WTC11 (cell line): ENCODE measurements at regions not wholly inside any gene's neighbourhood (a gene's known extent, or its start where the extent isn't known, plus 50 kb on each side); places are given as distances from the start of the nearest gene placed in this dataset.

Experiments
- ATAC-seq: fragments of 200-7000 bp; cut with Tn5 transposase; 2 replicates; pipeline ENCODE4 v1.10.0; 2021; ENCODE audit warnings: mild to moderate bottlenecking, moderate library complexity
- CTCF ChIA-PET: fragments of 300-600 bp; sonication (Branson Sonifier 250); formaldehyde crosslinking; loops from one replicate; lab custom pipeline; 2021; ENCODE audit warnings: antibody characterized with exemption; lab: Charles Lee
- POLR2A ChIA-PET: fragments of 350-600 bp; sonication (Branson Sonifier 250); formaldehyde crosslinking; loops from one replicate; lab custom pipeline; 2021; ENCODE audit warnings: antibody characterized with exemption; lab: Charles Lee
- DNase-seq: peaks from one replicate; pipeline ENCODE4 v3.0.0; 2021; ENCODE audit warnings: low spot score
- H3K27ac Mint-ChIP-seq: 2 replicates; pipeline ENCODE4 v1.8.0; 2021; ENCODE audit warnings: mixed read lengths
- H3K27me3 Mint-ChIP-seq: 2 replicates; pipeline ENCODE4 v1.8.0; 2021; ENCODE audit warnings: low read depth, mild to moderate bottlenecking, moderate library complexity, mixed read lengths
- H3K36me3 Mint-ChIP-seq: 2 replicates; pipeline ENCODE4 v1.8.0; 2021; ENCODE audit warnings: mixed read lengths
- H3K4me1 Mint-ChIP-seq: 2 replicates; pipeline ENCODE4 v1.8.0; 2022; ENCODE audit warnings: mixed read lengths
- H3K4me3 Mint-ChIP-seq: 2 replicates; pipeline ENCODE4 v1.8.0; 2021; ENCODE audit warnings: mild to moderate bottlenecking, moderate library complexity, mixed read lengths
- H3K9me3 Mint-ChIP-seq: 2 replicates; pipeline ENCODE4 v1.8.0; 2021; ENCODE audit warnings: mixed read lengths
- AR ChIP-seq: fragments of 250-450 bp; sonication (Bioruptor Pico); IDR thresholded peaks from 2 replicates; pipeline ENCODE4 v1.9.0; 2021; ENCODE audit warnings: mild to moderate bottlenecking
- CREM ChIP-seq: sonication (generic); formaldehyde crosslinking; IDR thresholded peaks from 2 replicates; pipeline ENCODE4 v1.8.1; 2022; ENCODE audit warnings: mild to moderate bottlenecking, missing genetic modification reagents, moderate library complexity
- ELF4 ChIP-seq: sonication (generic); formaldehyde crosslinking; IDR thresholded peaks from 2 replicates; pipeline ENCODE4 v1.8.1; 2022; ENCODE audit warnings: low read depth, mild to moderate bottlenecking, moderate library complexity, missing genetic modification reagents
- GTF2I ChIP-seq: fragments of 250-450 bp; sonication (Bioruptor Pico); conservative IDR thresholded peaks from 2 replicates; pipeline ENCODE4 v1.4.0; 2021; ENCODE audit warnings: mild to moderate bottlenecking
- JAZF1 ChIP-seq: fragments of 250-450 bp; sonication (Bioruptor Pico); IDR thresholded peaks from 2 replicates; pipeline ENCODE4 v1.9.0; 2021; ENCODE audit warnings: moderate library complexity, mild to moderate bottlenecking, inconsistent platforms
- JUN ChIP-seq: sonication (generic); formaldehyde crosslinking; IDR thresholded peaks from 2 replicates; pipeline ENCODE4 v1.8.0; 2023; ENCODE audit warnings: mild to moderate bottlenecking, missing genetic modification reagents
- ZMAT4 ChIP-seq: fragments of 250-450 bp; sonication (Bioruptor Pico); IDR thresholded peaks from 2 replicates; pipeline ENCODE4 v1.9.0; 2021; ENCODE audit warnings: mild to moderate bottlenecking
- ZNF263 ChIP-seq: sonication (generic); formaldehyde crosslinking; IDR thresholded peaks from 2 replicates; pipeline ENCODE4 v1.8.1; 2022; ENCODE audit warnings: low read depth, mild to moderate bottlenecking, moderate library complexity, missing genetic modification reagents
- ZNF512 ChIP-seq: sonication (generic); formaldehyde crosslinking; IDR thresholded peaks from 2 replicates; pipeline ENCODE4 v1.8.1; 2022; ENCODE audit warnings: missing genetic modification reagents, borderline replicate concordance
- TF ChIP-seq, protein P1 (sequence below): sonication (generic); formaldehyde crosslinking; IDR thresholded peaks from 2 replicates; pipeline ENCODE4 v1.8.1; 2022; ENCODE audit warnings: mild to moderate bottlenecking, moderate library complexity, missing genetic modification reagents
- TF ChIP-seq, protein P2 (sequence below): sonication (generic); formaldehyde crosslinking; IDR thresholded peaks from 2 replicates; pipeline ENCODE4 v1.8.1; 2023; ENCODE audit warnings: mild to moderate bottlenecking, moderate library complexity, missing genetic modification reagents
- TF ChIP-seq, protein P3 (sequence below): sonication (generic); formaldehyde crosslinking; IDR thresholded peaks from 2 replicates; pipeline ENCODE4 v1.8.1; 2023; ENCODE audit warnings: mild to moderate bottlenecking, missing genetic modification reagents
- TF ChIP-seq, protein P4 (sequence below): sonication (generic); formaldehyde crosslinking; IDR thresholded peaks from 2 replicates; pipeline ENCODE4 v1.8.1; 2022; ENCODE audit warnings: mild to moderate bottlenecking, missing genetic modification reagents, moderate library complexity, borderline replicate concordance

DNA sequence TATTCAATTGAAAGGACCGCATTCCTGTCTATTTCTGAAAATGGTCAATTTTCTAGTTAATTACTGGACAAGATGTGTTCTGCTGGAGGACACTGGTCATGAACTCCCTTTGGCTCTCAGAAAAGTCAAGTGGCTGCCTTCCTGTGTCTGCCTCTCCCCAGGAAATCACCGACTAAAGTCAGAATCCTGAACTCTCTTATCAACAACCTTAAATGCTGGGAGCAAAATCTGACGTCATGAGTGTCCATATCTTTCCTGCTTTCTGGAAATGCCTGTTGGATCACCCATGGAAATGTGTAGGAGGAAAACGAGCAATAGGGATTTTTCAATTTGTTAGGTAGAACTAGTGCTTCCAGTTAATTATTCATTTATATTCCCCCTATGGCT, 53.5 kb upstream of the PLCB1 start:
- H3K27ac Mint-ChIP-seq: no peak overlapping the region
- no peaks in the 10 kb centered on the region for H3K9me3 Mint-ChIP-seq
- DNase-seq (no peak), ATAC-seq (no peak)
- ChIA-PET CTCF (no interaction called here), POLR2A (no interaction called here)
- H3K36me3 Mint-ChIP-seq: no peaks in the 10 kb centered on the region
- H3K27me3 Mint-ChIP-seq: no peaks in the 10 kb centered on the region
- no peak for TF ChIP-seq ELF4 (CRISPR knock-in tag)
- TF ChIP-seq, protein P1, sequence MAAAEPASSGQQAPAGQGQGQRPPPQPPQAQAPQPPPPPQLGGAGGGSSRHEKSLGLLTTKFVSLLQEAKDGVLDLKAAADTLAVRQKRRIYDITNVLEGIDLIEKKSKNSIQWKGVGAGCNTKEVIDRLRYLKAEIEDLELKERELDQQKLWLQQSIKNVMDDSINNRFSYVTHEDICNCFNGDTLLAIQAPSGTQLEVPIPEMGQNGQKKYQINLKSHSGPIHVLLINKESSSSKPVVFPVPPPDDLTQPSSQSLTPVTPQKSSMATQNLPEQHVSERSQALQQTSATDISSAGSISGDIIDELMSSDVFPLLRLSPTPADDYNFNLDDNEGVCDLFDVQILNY (CRISPR knock-in tag): no peak
- peaks cover 1% of the 10 kb centered on the region for H3K4me1 Mint-ChIP-seq
- no peak overlapping the region for H3K4me3 Mint-ChIP-seq

DNA sequence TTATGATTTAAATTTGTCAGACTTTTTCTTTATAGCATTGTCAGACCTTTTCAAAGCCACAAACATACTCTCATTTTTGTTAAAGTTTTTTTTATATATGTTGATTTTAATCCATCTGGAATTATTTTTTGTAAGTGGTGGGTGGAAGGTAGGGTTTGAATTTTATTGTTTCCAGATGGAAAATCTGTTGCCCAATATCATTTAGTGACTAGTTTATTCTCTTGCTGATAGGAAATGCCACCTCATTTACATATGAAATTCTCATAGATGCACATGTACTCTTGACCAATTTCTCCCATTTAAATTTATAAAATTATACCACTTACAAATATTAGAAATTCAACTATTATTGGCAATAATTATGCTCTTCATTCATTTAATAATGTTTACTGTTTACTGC, 52.1 kb upstream of the PLCB1 start:
- ChIA-PET POLR2A (no interaction called here), CTCF (no interaction called here)
- Mint-ChIP-seq H3K27ac (no peak overlapping the region), H3K36me3 (no peaks in the 10 kb centered on the region), H3K9me3 (no peaks in the 10 kb centered on the region), H3K4me1 (no peaks in the 10 kb centered on the region), H3K27me3 (no peaks in the 10 kb centered on the region), H3K4me3 (no peak overlapping the region)
- no peak for TF ChIP-seq ZNF263 (CRISPR knock-in tag)
- TF ChIP-seq JUN (CRISPR knock-in tag): no peak
- TF ChIP-seq GTF2I (CRISPR knock-in tag): no peak
- TF ChIP-seq, protein P2, sequence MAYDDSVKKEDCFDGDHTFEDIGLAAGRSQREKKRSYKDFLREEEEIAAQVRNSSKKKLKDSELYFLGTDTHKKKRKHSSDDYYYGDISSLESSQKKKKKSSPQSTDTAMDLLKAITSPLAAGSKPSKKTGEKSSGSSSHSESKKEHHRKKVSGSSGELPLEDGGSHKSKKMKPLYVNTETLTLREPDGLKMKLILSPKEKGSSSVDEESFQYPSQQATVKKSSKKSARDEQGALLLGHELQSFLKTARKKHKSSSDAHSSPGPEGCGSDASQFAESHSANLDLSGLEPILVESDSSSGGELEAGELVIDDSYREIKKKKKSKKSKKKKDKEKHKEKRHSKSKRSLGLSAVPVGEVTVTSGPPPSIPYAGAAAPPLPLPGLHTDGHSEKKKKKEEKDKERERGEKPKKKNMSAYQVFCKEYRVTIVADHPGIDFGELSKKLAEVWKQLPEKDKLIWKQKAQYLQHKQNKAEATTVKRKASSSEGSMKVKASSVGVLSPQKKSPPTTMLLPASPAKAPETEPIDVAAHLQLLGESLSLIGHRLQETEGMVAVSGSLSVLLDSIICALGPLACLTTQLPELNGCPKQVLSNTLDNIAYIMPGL: no peak
- no peak for TF ChIP-seq ZNF512 (CRISPR knock-in tag)
- TF ChIP-seq AR (CRISPR knock-in tag): no peak
- TF ChIP-seq, protein P3, sequence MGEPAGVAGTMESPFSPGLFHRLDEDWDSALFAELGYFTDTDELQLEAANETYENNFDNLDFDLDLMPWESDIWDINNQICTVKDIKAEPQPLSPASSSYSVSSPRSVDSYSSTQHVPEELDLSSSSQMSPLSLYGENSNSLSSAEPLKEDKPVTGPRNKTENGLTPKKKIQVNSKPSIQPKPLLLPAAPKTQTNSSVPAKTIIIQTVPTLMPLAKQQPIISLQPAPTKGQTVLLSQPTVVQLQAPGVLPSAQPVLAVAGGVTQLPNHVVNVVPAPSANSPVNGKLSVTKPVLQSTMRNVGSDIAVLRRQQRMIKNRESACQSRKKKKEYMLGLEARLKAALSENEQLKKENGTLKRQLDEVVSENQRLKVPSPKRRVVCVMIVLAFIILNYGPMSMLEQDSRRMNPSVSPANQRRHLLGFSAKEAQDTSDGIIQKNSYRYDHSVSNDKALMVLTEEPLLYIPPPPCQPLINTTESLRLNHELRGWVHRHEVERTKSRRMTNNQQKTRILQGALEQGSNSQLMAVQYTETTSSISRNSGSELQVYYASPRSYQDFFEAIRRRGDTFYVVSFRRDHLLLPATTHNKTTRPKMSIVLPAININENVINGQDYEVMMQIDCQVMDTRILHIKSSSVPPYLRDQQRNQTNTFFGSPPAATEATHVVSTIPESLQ (CRISPR knock-in tag): no peak
- TF ChIP-seq ZMAT4 (CRISPR knock-in tag): no peak
- TF ChIP-seq, protein P4, sequence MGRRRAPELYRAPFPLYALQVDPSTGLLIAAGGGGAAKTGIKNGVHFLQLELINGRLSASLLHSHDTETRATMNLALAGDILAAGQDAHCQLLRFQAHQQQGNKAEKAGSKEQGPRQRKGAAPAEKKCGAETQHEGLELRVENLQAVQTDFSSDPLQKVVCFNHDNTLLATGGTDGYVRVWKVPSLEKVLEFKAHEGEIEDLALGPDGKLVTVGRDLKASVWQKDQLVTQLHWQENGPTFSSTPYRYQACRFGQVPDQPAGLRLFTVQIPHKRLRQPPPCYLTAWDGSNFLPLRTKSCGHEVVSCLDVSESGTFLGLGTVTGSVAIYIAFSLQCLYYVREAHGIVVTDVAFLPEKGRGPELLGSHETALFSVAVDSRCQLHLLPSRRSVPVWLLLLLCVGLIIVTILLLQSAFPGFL (CRISPR knock-in tag): no peak
- no peak for TF ChIP-seq JAZF1 (CRISPR knock-in tag)
- no peak for TF ChIP-seq CREM
- ATAC-seq (no peak), DNase-seq (no peak)
